Naive thymus-derived CD8-positive, alpha-beta T cell (primary cell): ENCODE measurements at regions not wholly inside any gene's neighbourhood (a gene's known extent, or its start where the extent isn't known, plus 50 kb on each side); places are given as distances from the start of the nearest gene placed in this dataset.

Experiments used
- ATAC-seq, 2 donors: fragments of 150-1000 bp; cut with Tn5 transposase in 1 of 2; sonication (Bioruptor Pico), chemical (Tn5 transposase) in 1 of 2; 1 replicate in 1 of 2; 2 replicates in 1 of 2; pipeline ENCODE4 v1.10.0; 2021; ENCODE audit warnings: mild to moderate bottlenecking in 2 of 2, moderate library complexity in 2 of 2
- POLR2A ChIA-PET: fragments of 350-600 bp; sonication (Branson Sonifier 250); formaldehyde crosslinking; loops from one replicate; lab custom pipeline; 2021; ENCODE audit warnings: antibody characterized with exemption; lab: Charles Lee
- DNase-seq, 10 donors: peaks; one replicate each; pipeline versions ENCODE4 v3.0.0 to v3.0.0-alpha.2; 2020 to 2022
- H3K27ac Mint-ChIP-seq, 10 donors: one replicate each; pipeline ENCODE4 v1.8.0; 2020 to 2022; ENCODE audit warnings: mild to moderate bottlenecking in 10 of 10, mixed read lengths in 10 of 10, moderate library complexity in 4 of 10, inconsistent platforms in 1 of 10
- H3K27me3 Mint-ChIP-seq, 5 donors: one replicate each; pipeline ENCODE4 v1.8.0; 2021 to 2022; ENCODE audit warnings: mixed read lengths in 5 of 5
- H3K36me3 Mint-ChIP-seq, 3 donors: one replicate each; pipeline ENCODE4 v1.8.0; 2020 to 2022; ENCODE audit warnings: mixed read lengths in 3 of 3, mild to moderate bottlenecking in 2 of 3, inconsistent platforms in 1 of 3
- H3K4me1 Mint-ChIP-seq, 4 donors: one replicate each; pipeline ENCODE4 v1.8.0; 2021 to 2022; ENCODE audit warnings: mixed read lengths in 4 of 4
- H3K4me3 Mint-ChIP-seq, 10 donors: one replicate each; pipeline ENCODE4 v1.8.0; 2020 to 2022; ENCODE audit warnings: mild to moderate bottlenecking in 10 of 10, mixed read lengths in 10 of 10, moderate library complexity in 6 of 10, inconsistent platforms in 1 of 10
- H3K9me3 Mint-ChIP-seq, 9 donors: one replicate each; pipeline ENCODE4 v1.8.0; 2020 to 2022; ENCODE audit warnings: mixed read lengths in 9 of 9, mild to moderate bottlenecking in 3 of 9, inconsistent platforms in 1 of 9, moderate library complexity in 1 of 9

DNA sequence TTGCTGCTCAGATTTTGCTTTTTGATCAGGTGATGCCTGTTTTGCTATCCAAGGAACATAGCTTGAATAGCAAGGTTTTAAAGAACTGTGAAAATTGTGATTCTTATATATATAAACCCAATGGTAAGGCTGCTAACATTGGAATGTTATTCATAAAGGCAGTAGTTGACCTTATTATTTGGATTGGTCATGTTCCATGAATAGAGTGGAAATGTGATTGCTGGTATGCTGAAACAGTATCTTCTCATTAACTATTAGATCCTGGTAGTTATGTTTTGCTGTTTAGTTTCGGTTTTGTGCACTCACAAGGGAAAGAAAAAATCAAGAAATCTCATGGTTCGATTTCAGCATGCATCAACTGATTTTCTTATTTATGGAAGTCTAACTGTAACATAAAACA, 78.7 kb upstream of the NPHP3 start:
- Mint-ChIP-seq H3K9me3 (peaks cover 0 to 4% (median 0%) of the 10 kb centered on the region in 9 donors), H3K36me3 (no peaks in the 10 kb centered on the region), H3K27ac (no peak overlapping the region), H3K4me3 (no peak overlapping the region), H3K27me3 (peaks cover 0 to 25% (median 2%) of the 10 kb centered on the region in 5 donors), H3K4me1 (no peaks in the 10 kb centered on the region)
- DNase-seq: no peak
- POLR2A ChIA-PET: no interaction called here
- ATAC-seq: no peak

DNA sequence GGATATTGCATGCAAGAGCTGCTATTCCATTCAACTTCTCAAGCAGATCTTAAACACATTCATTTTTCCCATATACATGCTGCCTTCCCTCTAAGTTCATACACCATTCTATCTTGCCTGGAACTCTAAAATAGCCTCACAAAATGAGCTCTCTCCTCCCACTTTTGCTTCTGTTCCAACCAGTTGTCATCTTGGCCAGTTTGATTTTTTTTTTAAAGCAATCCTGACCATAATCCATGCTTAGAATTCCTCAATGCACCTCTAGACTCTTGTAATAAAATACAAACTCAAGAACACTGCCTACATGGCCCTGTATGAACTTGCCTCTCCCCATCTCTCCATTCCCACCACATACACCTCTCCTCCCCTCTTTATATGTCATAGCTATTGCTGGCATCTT, 68.6 kb upstream of the NPHP3 start:
- Mint-ChIP-seq H3K27ac (no peak overlapping the region), H3K36me3 (no peaks in the 10 kb centered on the region), H3K27me3 (peaks cover 16 to 63% (median 24%) of the 10 kb centered on the region in 5 donors), H3K4me1 (no peaks in the 10 kb centered on the region), H3K9me3 (peaks cover 0 to 6% (median 3%) of the 10 kb centered on the region in 9 donors), H3K4me3 (no peak overlapping the region)
- POLR2A ChIA-PET: no interaction called here
- DNase-seq: no peak
- ATAC-seq: no peak

DNA sequence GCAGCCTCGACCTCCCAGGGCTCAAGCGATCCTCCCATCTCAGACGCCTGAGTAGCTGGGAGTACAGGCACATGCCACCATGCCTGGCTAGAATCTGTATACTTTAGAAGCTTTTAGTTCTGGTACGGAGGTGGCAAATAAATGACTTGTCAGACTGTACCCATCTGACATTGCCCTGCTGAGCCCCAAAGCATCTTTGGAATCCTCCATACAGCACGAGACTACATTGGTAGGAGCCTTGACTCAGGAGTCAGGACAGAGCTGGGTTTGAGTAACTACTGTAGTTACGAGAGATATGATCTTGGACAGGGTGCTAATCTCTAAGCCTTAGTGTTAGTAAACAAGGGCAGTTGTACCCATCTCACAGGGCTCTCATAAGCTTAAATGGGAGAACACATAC, 67.8 kb upstream of the NPHP3 start:
- Mint-ChIP-seq H3K4me1 (no peaks in the 10 kb centered on the region), H3K27ac (no peak overlapping the region), H3K9me3 (peaks cover 0 to 5% (median 3%) of the 10 kb centered on the region in 9 donors), H3K27me3 (peaks cover 18 to 64% (median 30%) of the 10 kb centered on the region in 5 donors), H3K36me3 (no peaks in the 10 kb centered on the region), H3K4me3 (no peak overlapping the region)
- no peak for ATAC-seq
- no peak for DNase-seq
- POLR2A ChIA-PET: no interaction called here

DNA sequence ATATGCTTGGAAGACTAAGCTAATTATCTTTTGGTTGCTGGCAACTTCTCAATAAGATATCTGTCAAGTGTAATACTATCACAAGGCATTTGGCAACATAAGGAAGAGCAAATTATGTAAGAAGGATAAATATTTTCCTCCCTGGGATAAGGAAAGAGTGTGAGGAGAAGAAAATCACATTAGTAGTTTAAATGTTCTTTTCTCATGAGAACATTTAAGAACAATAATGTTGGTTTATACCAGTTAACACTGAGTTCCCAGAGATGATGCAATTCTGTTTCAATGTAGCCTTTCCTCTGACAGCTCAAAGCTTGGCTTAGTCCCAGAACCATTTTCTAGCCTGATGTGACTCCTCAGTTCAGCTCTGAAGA, 66.1 kb upstream of the NPHP3 start:
- peaks cover 0 to 2% (median 0%) of the 10 kb centered on the region in 9 donors for H3K9me3 Mint-ChIP-seq
- H3K36me3 Mint-ChIP-seq: no peaks in the 10 kb centered on the region
- POLR2A ChIA-PET: no interaction called here
- DNase-seq: no peak
- H3K27me3 Mint-ChIP-seq: peaks cover 11 to 56% (median 25%) of the 10 kb centered on the region in 5 donors
- no peak overlapping the region for H3K27ac Mint-ChIP-seq
- ATAC-seq: no peak
- no peaks in the 10 kb centered on the region for H3K4me1 Mint-ChIP-seq
- no peak overlapping the region for H3K4me3 Mint-ChIP-seq

DNA sequence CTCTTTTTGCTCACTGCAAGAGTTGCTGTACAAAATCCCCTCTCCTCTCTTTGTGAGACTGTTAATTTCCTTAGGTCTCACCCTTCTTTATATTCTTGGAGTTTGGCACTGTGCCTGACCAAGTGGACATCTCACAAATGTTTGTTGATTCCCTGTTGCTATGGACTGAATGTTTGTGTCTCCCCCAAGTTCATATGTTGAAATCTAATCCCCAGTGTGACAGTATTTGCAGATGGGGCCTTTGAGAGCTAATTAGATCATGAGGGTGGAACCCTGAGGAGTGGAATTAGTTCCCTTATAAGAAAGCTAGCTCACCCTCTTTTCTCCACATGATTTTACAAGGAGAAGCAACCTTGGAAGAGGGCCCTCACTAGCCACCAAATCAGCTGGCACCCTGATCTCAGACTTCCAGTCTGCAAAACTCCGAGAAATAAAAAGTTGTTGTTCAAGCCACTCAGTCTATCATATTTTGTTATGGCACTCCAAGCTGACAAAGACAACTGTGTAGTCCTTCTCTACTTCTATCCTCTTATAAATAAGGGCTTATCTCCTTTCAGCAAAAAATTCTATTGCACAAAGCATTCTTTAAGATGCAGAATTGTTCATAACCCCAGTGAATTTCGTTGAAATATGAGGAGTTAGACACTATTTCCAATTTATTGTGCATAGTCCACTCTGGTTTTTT, 65.5 kb upstream of the NPHP3 start:
- DNase-seq: no peak
- no peaks in the 10 kb centered on the region for H3K36me3 Mint-ChIP-seq
- peaks cover 0 to 2% (median 0%) of the 10 kb centered on the region in 9 donors for H3K9me3 Mint-ChIP-seq
- ATAC-seq: no peak
- POLR2A ChIA-PET: no interaction called here
- no peak overlapping the region for H3K27ac Mint-ChIP-seq
- peaks cover 7 to 51% (median 22%) of the 10 kb centered on the region in 5 donors for H3K27me3 Mint-ChIP-seq
- H3K4me3 Mint-ChIP-seq: no peak overlapping the region
- no peaks in the 10 kb centered on the region for H3K4me1 Mint-ChIP-seq

DNA sequence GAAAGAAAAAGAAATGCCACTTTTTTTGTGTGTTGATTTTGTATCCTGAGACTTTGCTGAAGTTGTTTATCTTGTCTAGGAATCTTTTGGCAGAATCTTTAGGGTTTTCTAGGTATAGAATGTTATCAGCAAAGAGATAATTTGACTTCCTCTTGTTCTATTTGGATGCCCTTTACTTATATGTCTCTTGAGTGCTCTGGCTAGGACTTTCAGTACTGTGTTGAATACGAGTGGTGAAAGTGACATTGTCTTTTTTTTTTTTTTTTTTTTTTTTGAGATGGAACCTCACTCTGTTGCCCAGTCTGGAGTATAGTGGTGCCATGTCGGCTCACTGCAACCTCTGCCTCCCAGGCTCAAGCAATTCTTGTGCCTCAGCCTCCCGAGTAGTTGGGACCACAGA, 64.7 kb upstream of the NPHP3 start:
- ATAC-seq (no peak), DNase-seq (no peak)
- Mint-ChIP-seq H3K4me1 (no peaks in the 10 kb centered on the region), H3K27me3 (peaks cover 7 to 42% (median 19%) of the 10 kb centered on the region in 5 donors), H3K27ac (peak overlapping the region in 1 of 10 donors; percentile 57), H3K4me3 (no peak overlapping the region), H3K9me3 (peaks cover 0 to 2% (median 0%) of the 10 kb centered on the region in 9 donors), H3K36me3 (no peaks in the 10 kb centered on the region)
- POLR2A ChIA-PET: no interaction called here

DNA sequence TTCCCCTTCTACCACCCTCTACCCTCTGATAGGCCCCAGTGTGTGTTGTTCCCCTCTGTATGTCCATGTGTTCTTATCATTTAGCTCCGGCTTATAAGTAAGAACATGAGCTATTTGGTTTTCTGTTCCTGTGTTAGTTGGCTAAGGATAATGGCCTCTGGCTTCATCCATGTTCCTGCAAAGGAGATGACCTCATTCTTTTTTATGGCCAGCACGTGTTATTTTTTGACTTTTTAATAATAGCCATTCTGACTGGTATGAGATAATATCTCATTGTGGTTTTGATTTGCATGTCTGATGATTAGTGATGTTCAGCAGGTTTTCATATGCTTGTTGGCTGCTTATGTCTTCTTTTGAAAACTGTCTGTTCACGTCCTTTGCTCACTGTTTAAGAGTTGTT, 63.1 kb upstream of the NPHP3 start:
- ATAC-seq (no peak), DNase-seq (no peak)
- Mint-ChIP-seq H3K36me3 (no peaks in the 10 kb centered on the region), H3K4me3 (no peak overlapping the region), H3K9me3 (peaks cover 0 to 2% (median 0%) of the 10 kb centered on the region in 9 donors), H3K27ac (no peak overlapping the region), H3K4me1 (no peaks in the 10 kb centered on the region), H3K27me3 (peaks cover 0 to 26% (median 11%) of the 10 kb centered on the region in 5 donors)
- POLR2A ChIA-PET: no interaction called here

DNA sequence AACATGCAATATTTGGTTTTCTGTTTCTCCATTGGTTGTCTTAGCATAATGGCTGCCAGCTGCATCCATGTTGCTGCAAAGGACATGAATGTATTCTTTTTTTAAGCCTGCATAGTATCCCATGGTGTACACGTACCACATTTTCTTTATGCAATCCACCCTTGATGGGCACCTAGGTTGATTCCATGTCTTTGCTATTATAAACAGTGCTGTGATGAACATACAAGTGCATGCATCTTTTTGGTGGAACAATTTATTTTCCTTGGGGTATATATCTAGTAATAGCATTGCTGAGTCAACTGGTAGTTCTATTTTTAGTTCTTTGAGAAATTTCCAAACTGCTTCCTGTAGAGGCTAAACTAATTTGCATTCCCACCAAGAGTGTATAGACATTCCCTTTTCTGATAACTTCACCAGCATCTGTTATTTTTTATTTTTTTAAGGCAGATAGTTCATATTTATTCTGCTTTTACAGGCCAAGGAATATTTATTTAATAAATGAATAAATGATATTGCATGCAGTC, 62.4 kb upstream of the NPHP3 start:
- no peak for DNase-seq
- Mint-ChIP-seq H3K36me3 (no peaks in the 10 kb centered on the region), H3K4me3 (no peak overlapping the region), H3K27ac (no peak overlapping the region), H3K9me3 (peaks cover 0 to 2% (median 0%) of the 10 kb centered on the region in 9 donors), H3K27me3 (peaks cover under 1 to 24% (median 12%) of the 10 kb centered on the region in 5 donors), H3K4me1 (no peaks in the 10 kb centered on the region)
- POLR2A ChIA-PET: no interaction called here
- no peak for ATAC-seq

DNA sequence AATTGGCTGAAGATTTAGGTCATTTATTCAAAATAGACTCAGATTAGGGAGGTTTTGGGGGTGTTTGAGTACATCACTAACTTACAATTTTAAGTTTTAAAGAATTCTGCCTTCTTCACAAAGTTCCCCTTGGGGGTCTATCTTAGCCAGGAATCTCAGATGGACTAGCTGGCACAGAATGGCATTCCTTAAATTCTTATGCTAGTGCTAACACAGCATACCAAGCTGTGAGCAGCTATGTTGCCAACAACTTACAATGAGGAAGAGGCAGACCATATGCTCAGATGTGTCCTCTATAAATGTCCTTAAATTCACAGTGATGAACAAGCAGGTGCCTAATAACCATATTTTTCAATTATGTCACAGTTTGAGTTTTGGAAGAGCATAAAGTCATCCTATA, 60.9 kb upstream of the NPHP3 start:
- Mint-ChIP-seq H3K36me3 (no peaks in the 10 kb centered on the region), H3K4me1 (no peaks in the 10 kb centered on the region), H3K27me3 (peaks cover 2 to 23% (median 13%) of the 10 kb centered on the region in 5 donors), H3K27ac (no peak overlapping the region), H3K4me3 (no peak overlapping the region), H3K9me3 (peaks cover 0 to 2% (median 0%) of the 10 kb centered on the region in 9 donors)
- POLR2A ChIA-PET: no interaction called here
- ATAC-seq (no peak), DNase-seq (no peak)

DNA sequence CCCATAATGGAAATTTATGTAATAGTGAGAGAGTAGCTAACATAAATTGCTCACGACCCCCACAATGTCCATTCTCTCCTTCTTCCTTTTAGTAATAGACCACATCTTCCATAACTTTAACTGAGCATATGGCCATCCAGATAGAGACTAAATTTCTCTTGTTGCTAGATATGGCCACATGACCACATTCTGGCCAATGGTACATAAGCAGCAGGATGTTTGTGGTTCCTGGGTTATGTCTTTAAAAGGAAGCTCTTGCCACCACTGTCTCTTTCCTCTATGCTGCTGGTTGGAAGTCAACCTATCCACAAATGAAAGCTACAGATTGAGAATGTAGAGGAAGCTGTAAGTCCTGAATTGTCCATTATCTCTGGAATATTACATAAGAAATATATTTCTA, 59.7 kb upstream of the NPHP3 start:
- Mint-ChIP-seq H3K4me1 (no peaks in the 10 kb centered on the region), H3K9me3 (peaks cover 0 to 2% (median 0%) of the 10 kb centered on the region in 9 donors), H3K4me3 (no peak overlapping the region), H3K36me3 (no peaks in the 10 kb centered on the region), H3K27me3 (peaks cover 2 to 16% (median 11%) of the 10 kb centered on the region in 5 donors), H3K27ac (no peak overlapping the region)
- DNase-seq (no peak), ATAC-seq (no peak)
- POLR2A ChIA-PET: no interaction called here

DNA sequence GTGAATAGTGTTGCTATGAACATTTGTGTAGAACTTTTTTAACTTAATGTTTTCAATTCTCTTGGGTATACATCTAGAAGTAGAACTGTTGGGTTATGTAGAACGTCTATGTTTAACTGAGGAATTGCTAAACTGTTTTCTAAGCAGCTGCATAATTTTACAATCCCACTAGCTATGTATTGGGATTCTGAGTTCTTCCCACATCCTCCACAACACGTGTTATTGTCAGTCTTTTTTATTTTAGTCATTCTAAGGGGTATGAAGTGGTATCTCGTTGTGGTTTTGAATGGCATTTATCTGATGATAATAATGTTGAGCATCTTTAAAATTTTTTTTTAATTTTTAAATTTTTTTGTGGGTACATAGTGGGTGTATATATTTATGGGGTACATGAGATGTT, 55.0 kb upstream of the NPHP3 start:
- H3K27ac Mint-ChIP-seq: no peak overlapping the region
- no peaks in the 10 kb centered on the region for H3K9me3 Mint-ChIP-seq
- H3K4me3 Mint-ChIP-seq: no peak overlapping the region
- no peak for ATAC-seq
- POLR2A ChIA-PET: no interaction called here
- peaks cover 0 to 7% (median 3%) of the 10 kb centered on the region in 5 donors for H3K27me3 Mint-ChIP-seq
- DNase-seq: no peak
- no peaks in the 10 kb centered on the region for H3K4me1 Mint-ChIP-seq
- H3K36me3 Mint-ChIP-seq: no peaks in the 10 kb centered on the region

DNA sequence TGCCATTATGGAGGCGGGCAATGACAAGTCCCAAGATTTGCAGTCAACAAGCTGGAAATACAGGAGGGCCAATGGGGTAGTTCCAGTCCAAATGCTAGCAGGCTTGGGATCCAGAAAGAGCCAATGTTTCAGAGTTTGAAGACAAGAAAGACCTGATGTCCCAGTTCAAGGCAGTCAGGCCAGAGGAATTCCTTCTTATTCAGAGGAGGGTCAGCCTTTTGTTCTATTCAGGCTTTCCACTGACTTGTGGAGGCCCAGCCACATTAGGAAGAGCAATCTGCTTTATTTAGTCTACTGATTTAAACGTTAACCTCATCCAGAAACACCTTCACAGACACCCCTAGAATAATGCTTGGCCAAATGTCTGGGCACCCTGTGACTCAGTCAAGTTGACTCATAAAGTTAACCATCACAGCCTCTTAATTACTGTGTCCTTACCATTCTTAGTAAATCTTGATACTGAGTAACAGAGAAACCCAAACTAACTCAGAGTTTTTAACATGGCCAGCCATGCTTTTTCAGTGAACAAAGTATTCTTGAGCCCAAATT, 50.9 kb upstream of the NPHP3 start:
- ATAC-seq: no peak
- no peak for DNase-seq
- Mint-ChIP-seq H3K4me3 (no peak overlapping the region), H3K4me1 (no peaks in the 10 kb centered on the region), H3K36me3 (no peaks in the 10 kb centered on the region), H3K27ac (no peak overlapping the region), H3K27me3 (peaks cover 7 to 15% (median 13%) of the 10 kb centered on the region in 5 donors), H3K9me3 (peaks cover 0 to 3% (median 0%) of the 10 kb centered on the region in 9 donors)
- POLR2A ChIA-PET: no interaction called here

DNA sequence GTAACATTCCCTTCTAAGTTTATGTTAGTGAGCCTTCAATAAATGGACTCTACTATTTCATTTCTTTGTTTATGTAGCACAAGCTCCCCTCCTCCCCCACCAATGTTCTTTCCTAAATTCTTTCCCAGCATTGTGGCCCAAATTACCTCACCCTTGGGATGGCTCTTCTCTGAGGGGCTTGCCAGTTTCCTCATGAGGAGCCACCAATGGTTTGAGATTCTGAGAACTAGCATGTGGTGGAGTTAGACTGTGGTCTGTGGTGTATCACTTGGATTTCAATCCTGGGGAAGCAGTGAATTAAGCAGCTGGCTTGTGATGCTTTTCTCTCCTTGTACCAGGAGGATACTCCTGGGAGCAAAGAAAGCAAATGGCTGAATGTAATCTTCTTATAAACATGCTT, 50.0 kb upstream of the NPHP3 start:
- no peak overlapping the region for H3K27ac Mint-ChIP-seq
- ATAC-seq: no peak

More for the DNA sequence above, 50.0 kb upstream of the NPHP3 start:
- no peaks in the 10 kb centered on the region for H3K36me3 Mint-ChIP-seq
- POLR2A ChIA-PET: no interaction called here
- H3K9me3 Mint-ChIP-seq: peaks cover 0 to 7% (median 2%) of the 10 kb centered on the region in 9 donors
- H3K4me1 Mint-ChIP-seq: no peaks in the 10 kb centered on the region
- H3K27me3 Mint-ChIP-seq: peaks cover 8 to 24% (median 16%) of the 10 kb centered on the region in 5 donors
- no peak for DNase-seq
- no peak overlapping the region for H3K4me3 Mint-ChIP-seq
